Neuron (in vitro differentiated cells): ENCODE measurements at regions not wholly inside any gene's neighbourhood (a gene's known extent, or its start where the extent isn't known, plus 50 kb on each side); places are given as distances from the start of the nearest gene placed in this dataset.

Source experiments
- H2AFZ ChIP-seq: one replicate; pipeline ENCODE4 v1.6.1; 2013; ENCODE audit warnings: low read depth, mild to moderate bottlenecking, inconsistent platforms, low read length, moderate library complexity
- H3K27me3 ChIP-seq: one replicate; pipeline ENCODE4 v1.6.1; 2013; ENCODE audit warnings: low read length; ENCODE audit not compliant: insufficient read depth
- H3K36me3 ChIP-seq: one replicate; pipeline ENCODE4 v1.6.1; 2013; ENCODE audit warnings: low read length; ENCODE audit not compliant: insufficient read depth
- H3K4me1 ChIP-seq: one replicate; pipeline ENCODE4 v1.6.1; 2013; ENCODE audit warnings: low read length; ENCODE audit not compliant: insufficient read depth
- H3K4me3 ChIP-seq: 2 replicates; pipeline ENCODE4 v1.5.1; 2013; ENCODE audit warnings: mild to moderate bottlenecking, low read length, moderate library complexity
- H3K9me3 ChIP-seq: one replicate; pipeline ENCODE4 v1.6.1; 2013; ENCODE audit warnings: low read length

GRCh38 chr6:153537422-153537821 is 406.3 kb upstream of the RGS17 start:
- Histone ChIP-seq H3K4me1 (no peaks in the 10 kb centered on the region), H3K27me3 (no peaks in the 10 kb centered on the region), H3K9me3 (no peaks in the 10 kb centered on the region), H3K4me3 (no peak overlapping the region), H3K36me3 (no peaks in the 10 kb centered on the region), H2AFZ (no peak overlapping the region)

- Histone ChIP-seq H3K4me1 (no peaks in the 10 kb centered on the region), H3K4me3 (no peak overlapping the region), H3K9me3 (no peaks in the 10 kb centered on the region), H3K27me3 (no peaks in the 10 kb centered on the region), H2AFZ (no peak overlapping the region), H3K36me3 (no peaks in the 10 kb centered on the region)
Measured at GRCh38 chr6:153526479-153526878, 395.4 kb upstream of the RGS17 start.

- no peaks in the 10 kb centered on the region for H3K9me3 ChIP-seq
- no peaks in the 10 kb centered on the region for H3K36me3 ChIP-seq
- no peaks in the 10 kb centered on the region for H3K4me1 ChIP-seq
- no peak overlapping the region for H2AFZ ChIP-seq
- no peak overlapping the region for H3K4me3 ChIP-seq
- no peaks in the 10 kb centered on the region for H3K27me3 ChIP-seq
Measured at GRCh38 chr6:153525998-153526397, 394.9 kb upstream of the RGS17 start.

DNA sequence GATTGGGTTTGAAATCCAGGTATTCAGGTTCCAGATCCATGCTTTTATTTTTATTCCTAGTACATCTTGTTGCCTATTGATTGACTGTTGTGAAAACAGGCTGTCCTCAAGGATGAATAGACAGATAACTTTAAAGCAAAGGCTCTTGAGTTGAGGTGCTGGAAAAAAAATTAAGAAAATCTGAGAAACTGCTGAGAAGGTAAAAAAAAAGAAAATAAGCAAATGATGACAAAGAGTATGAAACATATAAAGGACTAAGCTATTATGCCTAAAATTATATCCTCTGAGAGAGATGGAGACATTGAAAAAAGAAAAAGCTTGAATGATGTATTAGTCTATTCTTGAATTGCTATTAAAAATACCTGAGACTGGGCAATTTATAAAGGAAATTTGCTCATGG is 392.3 kb upstream of the RGS17 start:
- Histone ChIP-seq H3K36me3 (no peaks in the 10 kb centered on the region), H3K4me3 (no peak overlapping the region), H3K9me3 (no peaks in the 10 kb centered on the region), H3K4me1 (no peaks in the 10 kb centered on the region), H2AFZ (no peak overlapping the region), H3K27me3 (no peaks in the 10 kb centered on the region)

DNA sequence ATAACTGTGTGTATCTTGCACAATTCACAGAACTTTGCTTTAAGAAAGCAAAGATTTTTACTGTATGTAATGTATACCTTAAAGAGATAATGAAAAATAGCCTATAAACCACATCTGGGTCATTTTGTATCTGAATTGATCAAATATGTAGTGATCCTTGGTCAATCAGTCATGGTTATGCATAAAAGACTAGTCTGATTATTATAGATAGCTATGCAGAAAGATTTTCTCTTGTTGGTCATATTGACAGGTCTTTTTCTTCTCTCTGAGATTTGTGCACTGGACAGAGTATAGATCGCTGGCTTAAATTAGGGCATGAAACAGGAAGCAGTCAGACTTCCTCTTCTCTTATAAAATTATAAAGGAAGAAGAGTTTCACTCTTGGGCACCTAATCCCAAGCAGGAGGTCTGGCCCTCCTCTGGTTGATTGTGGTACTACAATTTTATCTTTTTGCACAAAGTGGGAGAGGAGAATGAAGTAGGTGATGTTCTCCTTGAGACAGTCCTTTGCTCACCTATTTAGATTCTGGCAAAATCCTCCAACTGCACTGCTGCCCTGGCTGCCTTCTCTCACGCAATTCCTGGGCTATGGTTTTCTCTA is 380.9 kb upstream of the RGS17 start:
- Histone ChIP-seq H3K27me3 (no peaks in the 10 kb centered on the region), H3K4me1 (no peaks in the 10 kb centered on the region), H3K9me3 (no peaks in the 10 kb centered on the region), H2AFZ (no peak overlapping the region), H3K36me3 (no peaks in the 10 kb centered on the region), H3K4me3 (no peak overlapping the region)

DNA sequence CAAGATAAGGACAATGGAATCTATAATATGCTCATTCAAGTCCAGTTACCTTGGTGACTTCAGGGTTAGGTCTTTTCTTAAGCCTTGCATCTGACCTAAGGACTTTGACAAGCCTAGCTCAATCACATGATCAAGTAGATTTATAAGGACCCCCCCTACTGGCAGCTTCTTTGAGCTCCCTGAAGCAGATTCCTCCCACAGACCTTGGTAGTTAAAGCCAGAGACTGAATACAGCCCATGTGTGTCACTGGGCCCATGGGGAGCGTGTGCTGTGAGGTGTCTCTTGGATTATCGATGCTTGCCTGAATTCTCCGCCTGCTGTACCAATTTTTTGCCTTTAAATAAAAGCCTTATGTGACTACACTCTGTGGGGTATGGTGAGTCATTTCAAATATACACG is 372.7 kb upstream of the RGS17 start:
- no peaks in the 10 kb centered on the region for H3K9me3 ChIP-seq

DNA sequence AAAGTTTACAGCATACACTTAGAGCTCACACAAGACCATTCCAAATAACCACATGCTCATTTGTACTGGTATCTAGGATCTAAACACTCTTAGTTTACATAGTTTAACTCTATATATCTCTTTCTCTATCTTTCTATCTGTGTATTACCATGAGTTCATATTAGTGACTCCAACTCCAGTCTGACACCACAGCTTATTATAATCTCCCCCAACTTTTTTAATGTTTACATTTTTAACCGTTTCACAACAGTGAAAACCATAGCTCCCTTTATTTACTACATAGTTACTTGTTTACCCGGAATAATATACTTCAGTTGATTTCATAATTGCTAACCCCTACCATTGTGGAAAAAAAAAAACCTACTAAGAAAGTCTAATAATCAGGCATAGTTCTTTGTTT is 362.4 kb upstream of the RGS17 start:
- Histone ChIP-seq H3K36me3 (no peaks in the 10 kb centered on the region), H3K4me3 (no peak overlapping the region), H3K27me3 (no peaks in the 10 kb centered on the region), H3K9me3 (no peaks in the 10 kb centered on the region), H2AFZ (no peak overlapping the region), H3K4me1 (no peaks in the 10 kb centered on the region)

More for the DNA sequence above, 372.7 kb upstream of the RGS17 start:
- H3K36me3 ChIP-seq: no peaks in the 10 kb centered on the region
- H3K4me3 ChIP-seq: no peak overlapping the region
- H3K4me1 ChIP-seq: no peaks in the 10 kb centered on the region
- no peaks in the 10 kb centered on the region for H3K27me3 ChIP-seq
- no peak overlapping the region for H2AFZ ChIP-seq

- H3K4me3 ChIP-seq: no peak overlapping the region
- H3K36me3 ChIP-seq: no peaks in the 10 kb centered on the region
- no peaks in the 10 kb centered on the region for H3K9me3 ChIP-seq
- no peaks in the 10 kb centered on the region for H3K27me3 ChIP-seq
- no peaks in the 10 kb centered on the region for H3K4me1 ChIP-seq
- H2AFZ ChIP-seq: no peak overlapping the region
Measured at GRCh38 chr6:153489479-153489878, 358.4 kb upstream of the RGS17 start.

DNA sequence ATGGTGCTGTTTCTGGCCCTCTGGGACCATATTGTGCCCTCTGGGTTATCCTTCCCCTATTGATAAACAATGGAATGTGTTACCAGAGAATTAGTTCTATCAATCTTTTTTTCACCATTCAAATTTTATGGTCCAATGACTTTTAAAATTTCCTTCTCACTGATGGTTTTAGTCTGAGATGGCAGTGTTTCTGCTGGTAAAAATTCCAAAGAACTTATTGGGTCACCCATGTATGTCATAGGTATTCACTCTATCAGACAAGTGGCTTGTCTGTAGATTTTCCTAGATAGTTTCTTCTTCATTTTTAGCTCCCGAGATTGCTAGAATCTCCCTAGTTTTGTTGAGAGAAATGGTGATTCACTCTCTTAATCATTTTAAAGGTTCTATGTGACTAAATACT is 357.2 kb upstream of the RGS17 start:
- Histone ChIP-seq H3K9me3 (no peaks in the 10 kb centered on the region), H3K36me3 (no peaks in the 10 kb centered on the region), H3K4me3 (no peak overlapping the region), H3K27me3 (no peaks in the 10 kb centered on the region), H2AFZ (no peak overlapping the region), H3K4me1 (no peaks in the 10 kb centered on the region)

- H3K27me3 ChIP-seq: no peaks in the 10 kb centered on the region
- H3K4me3 ChIP-seq: no peak overlapping the region
- H3K9me3 ChIP-seq: no peaks in the 10 kb centered on the region
- no peaks in the 10 kb centered on the region for H3K36me3 ChIP-seq
- H3K4me1 ChIP-seq: no peaks in the 10 kb centered on the region
- H2AFZ ChIP-seq: no peak overlapping the region
Measured at GRCh38 chr6:153485072-153485471, 354.0 kb upstream of the RGS17 start.

GRCh38 chr6:153484056-153484455 is 353.0 kb upstream of the RGS17 start:
- Histone ChIP-seq H3K27me3 (no peaks in the 10 kb centered on the region), H3K4me1 (no peaks in the 10 kb centered on the region), H3K4me3 (no peak overlapping the region)

GRCh38 chr6:153476243-153476642 is 345.2 kb upstream of the RGS17 start:
- Histone ChIP-seq H3K27me3 (no peaks in the 10 kb centered on the region), H2AFZ (no peak overlapping the region), H3K4me3 (no peak overlapping the region), H3K4me1 (no peaks in the 10 kb centered on the region), H3K9me3 (no peaks in the 10 kb centered on the region), H3K36me3 (no peaks in the 10 kb centered on the region)

More at GRCh38 chr6:153484056-153484455, 353.0 kb upstream of the RGS17 start:
- Histone ChIP-seq H2AFZ (no peak overlapping the region), H3K9me3 (no peaks in the 10 kb centered on the region), H3K36me3 (no peaks in the 10 kb centered on the region)

GRCh38 chr6:153465050-153465449 is 334.0 kb upstream of the RGS17 start:
- Histone ChIP-seq H3K9me3 (no peaks in the 10 kb centered on the region), H3K4me3 (no peak overlapping the region), H3K36me3 (no peaks in the 10 kb centered on the region), H3K4me1 (no peaks in the 10 kb centered on the region), H2AFZ (no peak overlapping the region), H3K27me3 (no peaks in the 10 kb centered on the region)

GRCh38 chr6:153449279-153449678 is 318.2 kb upstream of the RGS17 start:
- no peaks in the 10 kb centered on the region for H3K36me3 ChIP-seq
- H3K9me3 ChIP-seq: no peaks in the 10 kb centered on the region
- H3K27me3 ChIP-seq: no peaks in the 10 kb centered on the region
- no peak overlapping the region for H3K4me3 ChIP-seq
- H3K4me1 ChIP-seq: no peaks in the 10 kb centered on the region
- no peak overlapping the region for H2AFZ ChIP-seq
